H9 (cell line): ENCODE measurements at regions not wholly inside any gene's neighbourhood (a gene's known extent, or its start where the extent isn't known, plus 50 kb on each side); places are given as distances from the start of the nearest gene placed in this dataset.

Experiments
- DNase-seq: peaks from one replicate; pipeline ENCODE4 v3.0.0-alpha.2; 2017
- H2AFZ ChIP-seq: one replicate; pipeline ENCODE4 v1.6.1; 2013; ENCODE audit warnings: mild to moderate bottlenecking, low read length, control low read depth, moderate library complexity
- H2AK5ac ChIP-seq: 2 replicates; pipeline ENCODE4 v1.6.1; 2013; ENCODE audit warnings: low read length, control low read depth, mixed read lengths; ENCODE audit not compliant: insufficient read length
- H2BK120ac ChIP-seq: one replicate; pipeline ENCODE4 v1.6.1; 2013; ENCODE audit warnings: low read depth, mild to moderate bottlenecking, low read length, control low read depth, inconsistent platforms; ENCODE audit not compliant: poor library complexity, severe bottlenecking
- H2BK12ac ChIP-seq: 2 replicates; pipeline ENCODE4 v1.6.1; 2013; ENCODE audit warnings: low read length, control low read depth, mixed read lengths, low read depth; ENCODE audit not compliant: insufficient read length
- H2BK15ac ChIP-seq: 2 replicates; pipeline ENCODE4 v1.6.1; 2013; ENCODE audit warnings: low read depth, low read length, control low read depth
- H2BK20ac ChIP-seq: one replicate; pipeline ENCODE4 v1.6.1; 2013; ENCODE audit warnings: low read depth, mild to moderate bottlenecking, low read length, control low read depth, inconsistent platforms; ENCODE audit not compliant: poor library complexity, severe bottlenecking
- H2BK5ac ChIP-seq: 2 replicates; pipeline ENCODE4 v1.6.1; 2013; ENCODE audit warnings: low read length, control low read depth, mixed read lengths; ENCODE audit not compliant: insufficient read length
- H3K14ac ChIP-seq: 2 replicates; pipeline ENCODE4 v1.6.1; 2013; ENCODE audit warnings: low read length, control low read depth; ENCODE audit not compliant: insufficient read depth
- H3K18ac ChIP-seq: 2 replicates; pipeline ENCODE4 v1.6.1; 2013; ENCODE audit warnings: low read depth, mild to moderate bottlenecking, mixed read lengths, low read length, control low read depth; ENCODE audit not compliant: insufficient read length
- H3K23ac ChIP-seq: 2 replicates; pipeline ENCODE4 v1.6.1; 2013; ENCODE audit warnings: low read length, control low read depth, mixed read lengths, low read depth; ENCODE audit not compliant: insufficient read length
- H3K23me2 ChIP-seq: 2 replicates; pipeline ENCODE4 v1.6.1; 2013; ENCODE audit warnings: low read depth, mild to moderate bottlenecking, mixed read lengths, low read length, control low read depth; ENCODE audit not compliant: insufficient read length, poor library complexity, severe bottlenecking
- H3K27ac ChIP-seq: 2 replicates; pipeline ENCODE4 v1.5.1; 2013; ENCODE audit warnings: low read length, control low read depth, mixed read lengths, low read depth; ENCODE audit not compliant: insufficient read length
- H3K27me3 ChIP-seq: 2 replicates; pipeline ENCODE4 v1.6.1; 2013; ENCODE audit warnings: low read length, control low read depth, inconsistent platforms; ENCODE audit not compliant: insufficient read depth
- H3K4ac ChIP-seq: 2 replicates; pipeline ENCODE4 v1.6.1; 2013; ENCODE audit warnings: low read depth, mild to moderate bottlenecking, control low read depth, inconsistent platforms, low read length, moderate library complexity
- H3K4me1 ChIP-seq: 2 replicates; pipeline ENCODE4 v1.6.1; 2013; ENCODE audit warnings: low read length, control low read depth, inconsistent platforms; ENCODE audit not compliant: insufficient read depth
- H3K4me2 ChIP-seq: 2 replicates; pipeline ENCODE4 v1.6.1; 2013; ENCODE audit warnings: low read length, control low read depth, mixed read lengths; ENCODE audit not compliant: insufficient read length, insufficient read depth
- H3K56ac ChIP-seq: 2 replicates; pipeline ENCODE4 v1.6.1; 2013; ENCODE audit warnings: low read depth, mild to moderate bottlenecking, mixed read lengths, low read length, control low read depth; ENCODE audit not compliant: insufficient read length
- H3K79me1 ChIP-seq: 2 replicates; pipeline ENCODE4 v1.6.1; 2013; ENCODE audit warnings: low read depth, mild to moderate bottlenecking, moderate library complexity, low read length, control low read depth, inconsistent platforms; ENCODE audit not compliant: insufficient read depth, poor library complexity, severe bottlenecking
- H3K79me2 ChIP-seq: 2 replicates; pipeline ENCODE4 v1.6.1; 2013; ENCODE audit warnings: low read length, control low read depth, inconsistent platforms; ENCODE audit not compliant: insufficient read depth
- H3K9ac ChIP-seq: 2 replicates; pipeline ENCODE4 v1.6.1; 2013; ENCODE audit warnings: low read length, control low read depth, mixed read lengths; ENCODE audit not compliant: insufficient read length; ENCODE audit errors: extremely low read depth
- H3K9me3 ChIP-seq: one replicate; pipeline ENCODE4 v1.6.1; 2013; ENCODE audit warnings: low read depth, low read length, inconsistent platforms; ENCODE audit not compliant: control insufficient read depth
- H3T11ph ChIP-seq: one replicate; pipeline ENCODE4 v1.6.1; 2013; ENCODE audit warnings: mild to moderate bottlenecking, low read length, control low read depth, inconsistent platforms
- H4K20me1 ChIP-seq: one replicate; pipeline ENCODE4 v1.6.1; 2013; ENCODE audit not compliant: control insufficient read depth, insufficient read length, insufficient read depth
- H4K5ac ChIP-seq: 2 replicates; pipeline ENCODE4 v1.6.1; 2013; ENCODE audit warnings: low read depth, mild to moderate bottlenecking, mixed read lengths, low read length, control low read depth; ENCODE audit not compliant: insufficient read length
- H4K8ac ChIP-seq: replicated peaks from 2 replicates; pipeline ENCODE4 v1.6.1; 2013; ENCODE audit warnings: low read length, control low read depth, mixed read lengths, low read depth; ENCODE audit not compliant: insufficient read length
- H4K91ac ChIP-seq: 2 replicates; pipeline ENCODE4 v1.6.1; 2013; ENCODE audit warnings: low read depth, mild to moderate bottlenecking, moderate library complexity, mixed read lengths, low read length, control low read depth; ENCODE audit not compliant: insufficient read length
- H3K27ac Mint-ChIP-seq, 3 experiments: 2 replicates in 2 of 3; 3 replicates in 1 of 3; pipeline ENCODE4 v1.8.0; 2020 to 2021; ENCODE audit warnings: mixed read lengths in 3 of 3, mild to moderate bottlenecking in 1 of 3, moderate library complexity in 1 of 3
- H3K27me3 Mint-ChIP-seq: 2 replicates; pipeline ENCODE4 v1.8.0; 2021; ENCODE audit warnings: low read depth, mild to moderate bottlenecking, moderate library complexity, mixed read lengths
- H3K36me3 Mint-ChIP-seq, 3 experiments: 2 replicates in 2 of 3; 3 replicates in 1 of 3; pipeline ENCODE4 v1.8.0; 2020 to 2021; ENCODE audit warnings: low read depth in 3 of 3, mixed read lengths in 3 of 3; ENCODE audit not compliant: insufficient read depth in 1 of 3
- H3K4me1 Mint-ChIP-seq, 2 experiments: 2 replicates each; pipeline ENCODE4 v1.8.0; 2020; ENCODE audit warnings: mixed read lengths in 2 of 2
- H3K4me3 Mint-ChIP-seq, 2 experiments: 2 replicates in 1 of 2; 3 replicates in 1 of 2; pipeline ENCODE4 v1.8.0; 2020 to 2021; ENCODE audit warnings: mild to moderate bottlenecking in 2 of 2, mixed read lengths in 2 of 2, moderate library complexity in 1 of 2
- H3K9me3 Mint-ChIP-seq, 2 experiments: 2 replicates in 1 of 2; 3 replicates in 1 of 2; pipeline ENCODE4 v1.8.0; 2020; ENCODE audit warnings: mild to moderate bottlenecking in 2 of 2, mixed read lengths in 2 of 2, moderate library complexity in 1 of 2
- CTCF ChIP-seq: fragments of 200-600 bp; sonication (generic); conservative IDR thresholded peaks from 3 replicates; pipeline ENCODE4 v1.8.0; 2021; ENCODE audit warnings: antibody characterized with exemption, mild to moderate bottlenecking
- WGBS: extraction: QIAGEN DNeasy Blood & Tissue Kit; methylation state at CpG from one replicate; pipeline ENCODE4 v1.1.7; 2013; ENCODE audit warnings: missing lambda C conversion rate, low lambda C conversion rate, mixed read lengths; ENCODE audit not compliant: insufficient read length; ENCODE audit errors: extremely low coverage; 5-methylcytosine and 5-hydroxymethylcytosine counted together

DNA sequence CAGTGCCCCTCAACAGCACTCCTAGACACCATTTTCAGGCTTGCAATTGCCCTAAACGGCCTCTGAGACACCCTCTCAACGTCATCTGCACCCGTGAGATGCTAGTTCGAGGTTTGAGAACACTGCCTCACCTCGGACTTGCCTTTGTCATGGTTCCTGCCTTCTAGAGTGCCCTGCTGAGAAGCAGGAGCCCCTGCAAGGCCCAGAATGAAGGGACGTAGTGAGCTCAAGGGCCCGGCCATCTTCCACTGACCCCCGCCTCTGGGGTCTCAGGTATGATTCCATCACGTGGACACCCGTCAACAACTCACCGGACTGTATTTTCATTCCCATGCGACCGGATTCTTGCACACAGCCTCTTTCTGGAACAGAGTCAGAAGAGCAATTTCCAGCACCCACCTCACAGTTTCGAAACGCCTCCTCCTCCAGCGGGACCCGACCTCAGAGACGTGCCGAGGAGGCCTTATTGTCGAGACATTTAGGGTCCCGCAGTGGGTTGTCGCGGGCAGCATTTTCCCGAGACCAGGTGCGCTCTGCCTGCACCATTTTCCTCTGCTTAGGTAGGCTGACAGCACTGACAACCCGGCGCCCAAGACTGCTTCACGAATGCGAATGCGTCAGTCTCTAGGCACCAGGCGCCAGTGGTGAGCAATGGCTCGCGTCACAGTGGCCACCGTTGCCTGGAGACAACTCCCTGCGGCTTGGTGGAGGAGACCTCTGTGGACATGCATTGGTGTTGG lies 999.9 kb downstream of the KCNJ18 start:
- Histone ChIP-seq H3K4me1 (no peaks in the 10 kb centered on the region), H3K4me2 (no peak overlapping the region), H3K23me2 (no peaks in the 10 kb centered on the region), H2BK5ac (no peak overlapping the region), H2BK20ac (no peak overlapping the region), H3K56ac (no peak overlapping the region), H4K5ac (no peak overlapping the region), H2BK120ac (no peak overlapping the region), H2BK12ac (no peak overlapping the region), H2AFZ (no peak overlapping the region), H3T11ph (no peak overlapping the region), H3K18ac (no peak overlapping the region), H3K9me3 (peaks cover 90% of the 10 kb centered on the region), H4K91ac (no peak overlapping the region), H3K23ac (no peak overlapping the region), H3K27ac (no peak overlapping the region), H3K14ac (no peak overlapping the region), H2BK15ac (no peak overlapping the region), H4K8ac (no peak overlapping the region), H4K20me1 (no peaks in the 10 kb centered on the region), H3K9ac (no peak overlapping the region), H3K27me3 (no peaks in the 10 kb centered on the region), H3K4ac (no peak overlapping the region), H3K79me1 (no peaks in the 10 kb centered on the region), H2AK5ac (no peak overlapping the region), H3K79me2 (no peaks in the 10 kb centered on the region)
- TF ChIP-seq CTCF, result no peak
- no CpG with 5 or more reads among the region's 35 CpGs for WGBS
- Mint-ChIP-seq H3K4me1 (no peaks in the 10 kb centered on the region), H3K27ac (no peak overlapping the region), H3K9me3 (peaks cover 68 to 82% of the 10 kb centered on the region in 2 experiments), H3K4me3 (no peak overlapping the region), H3K27me3 (no peaks in the 10 kb centered on the region; the same call in none of the 2 replicates), H3K36me3 (peaks cover 11 to 25% (median 17%) of the 10 kb centered on the region in 3 experiments; a peak in 6 of 7 replicates)
- no peak for DNase-seq
